HepG2 (cell line): ENCODE measurements at regions not wholly inside any gene's neighbourhood (a gene's known extent, or its start where the extent isn't known, plus 50 kb on each side); places are given as distances from the start of the nearest gene placed in this dataset.

Source experiments
- ELF4 ChIP-seq: sonication (generic); formaldehyde crosslinking; IDR thresholded peaks from 2 replicates; pipeline ENCODE4 v1.5.0; 2020; ENCODE audit warnings: missing genetic modification reagents, mild to moderate bottlenecking, moderate library complexity, borderline replicate concordance
- HNF4G ChIP-seq, 2 experiments: sonication (generic) in 1 of 2; formaldehyde crosslinking in 1 of 2; IDR thresholded peaks; 2 replicates each; pipeline versions ENCODE4 v1.4.0 to v1.6.1; 2011 to 2020; ENCODE audit warnings: borderline replicate concordance in 2 of 2, low read depth in 2 of 2, mild to moderate bottlenecking in 2 of 2, low read length in 1 of 2, missing genetic modification reagents in 1 of 2, moderate library complexity in 1 of 2
- POLR2A ChIP-seq, 2 experiments: IDR thresholded peaks; 2 replicates each; pipeline ENCODE4 v1.6.1; 2011; ENCODE audit warnings: low read depth in 2 of 2, low read length in 2 of 2, mild to moderate bottlenecking in 1 of 2, moderate library complexity in 1 of 2; ENCODE audit not compliant: insufficient read depth in 1 of 2
- POLR2G ChIP-seq: fragments of 200-400 bp; formaldehyde crosslinking; IDR thresholded peaks from 2 replicates; pipeline ENCODE4 v1.6.1; 2018; ENCODE audit warnings: mild to moderate bottlenecking, low read depth, low read length, moderate library complexity
- YEATS4 ChIP-seq: sonication (generic); formaldehyde crosslinking; IDR thresholded peaks from 2 replicates; pipeline ENCODE4 v1.4.0; 2020; ENCODE audit warnings: missing genetic modification reagents, borderline replicate concordance

- TF ChIP-seq POLR2G, result no peak
- TF ChIP-seq HNF4G (IDR thresholded peaks at IDR 0.05; ENCODE audit: borderline replicate concordance, low read depth, low read length), result no peak
- no peak for TF ChIP-seq HNF4G (CRISPR knock-in tag; IDR thresholded peaks at IDR 0.05; ENCODE audit: borderline replicate concordance, low read depth)
- TF ChIP-seq YEATS4 (CRISPR knock-in tag), result no peak
- TF ChIP-seq POLR2A (IDR thresholded peaks at IDR 0.05; ENCODE audit: insufficient read depth in 1 of 2, low read depth in 2 of 2, low read length in 2 of 2), result no peak
- TF ChIP-seq ELF4 (CRISPR knock-in tag), result no peak
Measured at GRCh38 chr4:33302321-33302720, 2582.2 kb downstream of the PCDH7 start.
